Gastroesophageal sphincter (tissue), 4 donors: ENCODE measurements at regions not wholly inside any gene's neighbourhood (a gene's known extent, or its start where the extent isn't known, plus 50 kb on each side); places are given as distances from the start of the nearest gene placed in this dataset.

Source experiments
- ATAC-seq: fragments of 150-250 bp; one replicate; pipeline ENCODE4 v1.9.1; 2016; ENCODE audit warnings: mild to moderate bottlenecking, moderate library complexity
- H3K27ac ChIP-seq, 4 donors: fragments of 200-600 bp; sonication (generic) in 3 of 4; 1 replicate in 3 of 4; 2 replicates in 1 of 4; pipeline ENCODE4 v1.5.1; 2016 to 2019
- H3K27me3 ChIP-seq: fragments of 200-600 bp; sonication (generic); one replicate; pipeline ENCODE4 v1.5.1; 2019
- H3K36me3 ChIP-seq, 2 donors: fragments of 200-600 bp; sonication (generic); one replicate each; pipeline ENCODE4 v1.5.1; 2019; ENCODE audit warnings: control low read depth in 1 of 2
- H3K4me1 ChIP-seq, 3 donors: fragments of 200-600 bp; sonication (generic); 1 replicate in 2 of 3; 2 replicates in 1 of 3; pipeline ENCODE4 v1.5.1; 2016 to 2019; ENCODE audit warnings: control low read depth in 2 of 3
- H3K4me3 ChIP-seq, 2 donors: fragments of 200-600 bp; sonication (generic); one replicate each; pipeline ENCODE4 v1.5.1; 2019; ENCODE audit warnings: mild to moderate bottlenecking in 1 of 2, moderate library complexity in 1 of 2
- H3K9me3 ChIP-seq, 3 donors: fragments of 200-600 bp; sonication (generic); one replicate each; pipeline ENCODE4 v1.5.1; 2017 to 2019; ENCODE audit warnings: control low read depth in 2 of 3
- EP300 ChIP-seq: sonication (generic); formaldehyde crosslinking; IDR thresholded peaks from one replicate; pipeline ENCODE4 v1.6.1; 2017; ENCODE audit warnings: antibody characterized with exemption, mild to moderate bottlenecking
- POLR2A ChIP-seq, 2 donors: fragments of 450-650 bp; IDR thresholded peaks; one replicate each; pipeline ENCODE4 v1.6.1; 2017; ENCODE audit warnings: antibody characterized with exemption in 2 of 2, mild to moderate bottlenecking in 2 of 2, moderate library complexity in 1 of 2
- POLR2AphosphoS5 ChIP-seq: sonication (generic); formaldehyde crosslinking; IDR thresholded peaks from one replicate; pipeline ENCODE4 v1.6.1; 2017; ENCODE audit warnings: antibody characterized with exemption
- WGBS, 2 donors: methylation state at CpG; one replicate each; pipeline ENCODE4 v1.1.5; 2018; ENCODE audit warnings: low coverage in 1 of 2; 5-methylcytosine and 5-hydroxymethylcytosine counted together
- TF ChIP-seq, protein P1 (sequence below), 4 experiments: fragments of 200-600 bp in 2 of 4; fragments of 450-650 bp in 2 of 4; sonication (generic) in 1 of 4; IDR thresholded peaks; one replicate each; pipeline ENCODE4 v1.5.1; 2017 to 2019; ENCODE audit warnings: antibody characterized with exemption in 4 of 4, mild to moderate bottlenecking in 2 of 4, moderate library complexity in 2 of 4

DNA sequence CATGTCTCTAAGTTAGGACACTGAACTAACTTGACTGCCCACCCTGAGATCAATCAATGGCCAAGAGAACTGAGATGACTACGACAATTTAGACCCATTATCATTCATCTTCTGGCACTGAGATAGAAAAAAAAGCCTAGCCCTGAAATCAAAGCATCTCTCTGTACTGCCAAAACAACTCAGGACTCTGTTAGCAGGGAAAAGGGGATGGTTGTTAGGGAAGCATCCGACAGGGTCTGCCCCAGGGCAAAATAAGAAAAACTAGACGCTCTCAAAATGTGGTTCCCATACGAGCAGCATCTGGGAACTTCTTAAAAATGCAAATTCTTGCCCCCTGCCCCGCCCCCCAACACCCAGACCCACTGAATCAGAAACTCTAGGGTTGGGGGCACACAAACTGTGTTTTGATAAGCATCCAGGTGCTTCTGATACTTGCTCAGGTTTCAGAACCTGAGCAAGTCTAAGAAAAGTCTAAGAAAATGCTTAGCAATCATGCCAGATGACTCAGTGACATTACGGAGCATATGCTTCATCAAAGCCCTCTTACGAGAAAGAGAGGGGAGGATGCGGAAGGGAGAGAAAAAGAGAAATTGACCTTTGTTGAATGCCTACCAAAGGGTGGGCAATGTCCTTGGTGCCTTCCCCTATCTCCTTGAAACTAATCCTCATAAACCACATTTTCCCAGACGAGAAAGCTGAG, 172.8 kb upstream of the HES1 start:
- TF ChIP-seq POLR2A (IDR thresholded peaks at IDR 0.05) (no peak), POLR2AphosphoS5 (no peak), EP300 (no peak)
- TF ChIP-seq, protein P1, sequence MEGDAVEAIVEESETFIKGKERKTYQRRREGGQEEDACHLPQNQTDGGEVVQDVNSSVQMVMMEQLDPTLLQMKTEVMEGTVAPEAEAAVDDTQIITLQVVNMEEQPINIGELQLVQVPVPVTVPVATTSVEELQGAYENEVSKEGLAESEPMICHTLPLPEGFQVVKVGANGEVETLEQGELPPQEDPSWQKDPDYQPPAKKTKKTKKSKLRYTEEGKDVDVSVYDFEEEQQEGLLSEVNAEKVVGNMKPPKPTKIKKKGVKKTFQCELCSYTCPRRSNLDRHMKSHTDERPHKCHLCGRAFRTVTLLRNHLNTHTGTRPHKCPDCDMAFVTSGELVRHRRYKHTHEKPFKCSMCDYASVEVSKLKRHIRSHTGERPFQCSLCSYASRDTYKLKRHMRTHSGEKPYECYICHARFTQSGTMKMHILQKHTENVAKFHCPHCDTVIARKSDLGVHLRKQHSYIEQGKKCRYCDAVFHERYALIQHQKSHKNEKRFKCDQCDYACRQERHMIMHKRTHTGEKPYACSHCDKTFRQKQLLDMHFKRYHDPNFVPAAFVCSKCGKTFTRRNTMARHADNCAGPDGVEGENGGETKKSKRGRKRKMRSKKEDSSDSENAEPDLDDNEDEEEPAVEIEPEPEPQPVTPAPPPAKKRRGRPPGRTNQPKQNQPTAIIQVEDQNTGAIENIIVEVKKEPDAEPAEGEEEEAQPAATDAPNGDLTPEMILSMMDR (IDR thresholded peaks at IDR 0.05) = no peak
- Histone ChIP-seq H3K27me3 (peaks cover 9% of the 10 kb centered on the region), H3K9me3 (no peaks in the 10 kb centered on the region), H3K36me3 (no peaks in the 10 kb centered on the region), H3K4me3 (no peak overlapping the region), H3K4me1 (peaks cover 0 to 18% (median 0%) of the 10 kb centered on the region in 3 donors), H3K27ac (no peak overlapping the region)
- WGBS, 2 donors = 76 to 81% methylated on average over 7 to 8 of the region's 9 CpGs
- ATAC-seq = no peak

DNA sequence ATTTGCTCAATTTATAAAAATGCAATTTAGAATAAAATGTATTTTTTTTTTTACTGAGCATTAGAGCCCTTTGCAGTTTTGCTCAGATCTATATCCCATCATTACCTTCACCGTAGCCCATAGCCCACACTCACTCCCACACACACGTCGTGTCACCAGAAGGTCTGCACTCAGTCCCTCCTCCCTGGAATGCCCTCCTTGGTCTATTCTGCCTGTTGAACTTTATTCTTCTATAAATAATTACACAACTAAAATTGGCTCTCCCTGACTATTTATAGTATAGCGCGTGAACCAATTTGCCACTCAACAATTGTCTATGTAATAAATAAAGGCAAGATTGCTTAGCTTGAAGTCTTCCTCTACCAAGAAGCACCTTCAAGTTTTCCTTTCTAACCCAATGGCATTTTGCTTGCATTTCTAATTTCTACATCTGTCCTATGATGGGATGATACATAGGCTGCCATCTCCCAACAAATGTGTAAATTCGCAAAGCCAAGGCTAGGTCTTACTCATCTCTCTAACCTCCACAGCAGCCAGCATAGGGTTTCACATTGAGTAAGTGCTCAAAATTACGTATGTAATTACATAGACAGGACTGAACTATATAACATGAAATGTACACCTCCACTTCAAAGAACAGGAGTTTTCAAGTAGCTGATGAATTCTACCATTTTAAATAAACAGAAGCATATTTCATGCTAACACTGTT, 172.0 kb upstream of the HES1 start:
- Histone ChIP-seq H3K4me3 (no peak overlapping the region), H3K27me3 (peaks cover 5% of the 10 kb centered on the region), H3K36me3 (no peaks in the 10 kb centered on the region), H3K9me3 (no peaks in the 10 kb centered on the region), H3K27ac (no peak overlapping the region), H3K4me1 (peaks cover 0 to 18% (median 0%) of the 10 kb centered on the region in 3 donors)
- TF ChIP-seq POLR2A (IDR thresholded peaks at IDR 0.05) = no peak
- no peak for TF ChIP-seq EP300
- TF ChIP-seq POLR2AphosphoS5 = no peak
- TF ChIP-seq, protein P1 (IDR thresholded peaks at IDR 0.05) = no peak
- WGBS, 2 donors = 63 to 79% methylated on average over 7 of the region's 7 CpGs
- ATAC-seq = no peak

DNA sequence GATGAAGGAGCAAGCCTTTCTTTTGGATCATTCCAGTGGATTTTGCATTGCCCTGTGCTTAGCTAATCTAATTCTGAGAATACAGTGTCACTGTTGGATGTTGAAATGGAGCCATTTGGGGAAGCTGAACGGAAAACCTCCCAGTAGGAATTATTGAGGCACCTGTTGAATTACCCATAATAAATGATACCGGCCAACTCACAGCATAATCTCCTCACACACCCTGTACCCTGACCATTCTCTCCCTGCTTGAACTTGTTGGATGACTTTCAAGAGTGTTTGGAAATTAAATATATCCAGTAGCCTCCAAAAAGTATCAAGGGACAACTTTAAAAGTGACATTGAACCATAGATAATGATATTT, 171.4 kb upstream of the HES1 start:
- H3K36me3 ChIP-seq = no peaks in the 10 kb centered on the region
- no peak overlapping the region for H3K4me3 ChIP-seq

DNA sequence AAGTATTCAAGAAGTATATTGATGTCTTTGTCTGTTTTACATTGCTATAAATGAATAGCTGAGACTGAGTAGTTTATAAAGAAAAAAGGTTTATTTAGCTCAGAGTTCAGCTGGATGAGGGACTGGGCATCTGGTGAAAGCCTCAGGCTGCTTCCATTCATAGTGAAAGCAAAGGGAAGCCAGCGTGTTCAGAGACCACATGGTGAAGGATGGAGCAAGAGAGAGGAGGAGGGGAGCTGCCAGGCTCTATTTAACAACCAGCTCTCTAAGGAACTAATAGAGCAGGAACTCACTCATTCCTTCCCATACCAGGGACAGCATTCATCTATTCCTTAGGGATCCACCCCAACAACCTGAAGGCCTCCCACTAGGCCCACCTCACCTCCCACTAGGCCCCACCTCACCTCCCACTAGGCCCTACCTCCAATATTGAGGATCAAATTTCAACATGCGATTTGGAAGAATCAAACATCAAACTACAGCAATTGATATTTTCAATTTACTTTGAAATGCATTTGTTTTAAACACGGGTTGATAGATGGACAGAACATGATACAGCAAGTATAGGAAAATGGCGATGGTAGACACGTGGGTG, 167.5 kb upstream of the HES1 start:
- TF ChIP-seq, protein P1 (IDR thresholded peaks at IDR 0.05) = no peak
- no peak for TF ChIP-seq POLR2AphosphoS5
- no peak for TF ChIP-seq EP300
- TF ChIP-seq POLR2A (IDR thresholded peaks at IDR 0.05) = no peak
- H3K27me3 ChIP-seq = no peaks in the 10 kb centered on the region
- WGBS, 2 donors = 91 to 100% methylated on average over 4 to 5 of the region's 5 CpGs

More for the DNA sequence above, 171.4 kb upstream of the HES1 start:
- Histone ChIP-seq H3K27ac (no peak overlapping the region), H3K4me1 (peaks cover 0 to 18% (median 0%) of the 10 kb centered on the region in 3 donors), H3K27me3 (no peaks in the 10 kb centered on the region), H3K9me3 (no peaks in the 10 kb centered on the region)
- TF ChIP-seq EP300 = no peak
- no peak for TF ChIP-seq POLR2AphosphoS5
- no peak for TF ChIP-seq POLR2A (IDR thresholded peaks at IDR 0.05)
- TF ChIP-seq, protein P1 (IDR thresholded peaks at IDR 0.05) = no peak
- WGBS, 2 donors = 93 to 94% methylated on average over 2 of the region's 2 CpGs
- no peak for ATAC-seq

More for the DNA sequence above, 167.5 kb upstream of the HES1 start:
- H3K4me1 ChIP-seq = peaks cover 0 to 25% (median 0%) of the 10 kb centered on the region in 3 donors
- no peak for ATAC-seq
- H3K4me3 ChIP-seq = no peak overlapping the region
- no peaks in the 10 kb centered on the region for H3K9me3 ChIP-seq
- H3K36me3 ChIP-seq = no peaks in the 10 kb centered on the region
- no peak overlapping the region for H3K27ac ChIP-seq
